ENCODE measurements at regions not wholly inside any gene's neighbourhood (a gene's known extent, or its start where the extent isn't known, plus 50 kb on each side); places are given as distances from the start of the nearest gene placed in this dataset.

DNA sequence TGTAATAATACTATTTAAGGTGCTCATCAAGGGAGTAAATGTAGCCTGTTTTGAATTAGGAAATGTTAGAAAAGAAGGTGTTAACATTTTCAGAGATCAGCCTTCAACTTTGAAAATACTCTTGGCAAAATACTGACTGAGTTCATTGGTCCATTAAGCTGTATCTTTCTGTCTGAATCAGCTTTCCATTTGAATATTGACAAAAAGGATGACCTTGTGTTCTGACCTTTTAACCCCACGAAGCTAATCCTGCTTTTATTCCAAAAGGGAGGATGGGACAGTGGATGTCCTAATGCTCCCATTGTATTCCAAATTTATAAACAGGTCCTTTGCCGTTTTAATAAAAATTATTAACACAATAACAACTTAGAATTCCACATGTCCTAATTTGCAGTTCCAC is 259.7 kb upstream of the NRIP1 start:
- Histone ChIP-seq H3K4me3 (no peak overlapping the region), H3K27me3 (ENCODE audit: control insufficient read depth in 3 of 3, insufficient read depth in 3 of 3, low read length in 2 of 3) (no peaks in the 10 kb centered on the region), H3K9ac (ENCODE audit: insufficient read depth in 1 of 2, low read length in 2 of 2) (no peak overlapping the region), H3K4me1 (ENCODE audit: control insufficient read depth in 5 of 5, insufficient read depth in 5 of 5, low read length in 5 of 5) (no peaks in the 10 kb centered on the region), H3K9me3 (ENCODE audit: control insufficient read depth in 4 of 4, insufficient read depth in 3 of 4, low read length in 3 of 4) (peaks cover 0 to 7% (median 2%) of the 10 kb centered on the region in 4 donors), H3K27ac (ENCODE audit: low read depth in 1 of 2, low read length in 1 of 2) (no peak overlapping the region), H3K36me3 (ENCODE audit: control insufficient read depth in 4 of 4, insufficient read depth in 4 of 4, low read length in 4 of 4) (no peaks in the 10 kb centered on the region)
- TF ChIP-seq, protein P1, sequence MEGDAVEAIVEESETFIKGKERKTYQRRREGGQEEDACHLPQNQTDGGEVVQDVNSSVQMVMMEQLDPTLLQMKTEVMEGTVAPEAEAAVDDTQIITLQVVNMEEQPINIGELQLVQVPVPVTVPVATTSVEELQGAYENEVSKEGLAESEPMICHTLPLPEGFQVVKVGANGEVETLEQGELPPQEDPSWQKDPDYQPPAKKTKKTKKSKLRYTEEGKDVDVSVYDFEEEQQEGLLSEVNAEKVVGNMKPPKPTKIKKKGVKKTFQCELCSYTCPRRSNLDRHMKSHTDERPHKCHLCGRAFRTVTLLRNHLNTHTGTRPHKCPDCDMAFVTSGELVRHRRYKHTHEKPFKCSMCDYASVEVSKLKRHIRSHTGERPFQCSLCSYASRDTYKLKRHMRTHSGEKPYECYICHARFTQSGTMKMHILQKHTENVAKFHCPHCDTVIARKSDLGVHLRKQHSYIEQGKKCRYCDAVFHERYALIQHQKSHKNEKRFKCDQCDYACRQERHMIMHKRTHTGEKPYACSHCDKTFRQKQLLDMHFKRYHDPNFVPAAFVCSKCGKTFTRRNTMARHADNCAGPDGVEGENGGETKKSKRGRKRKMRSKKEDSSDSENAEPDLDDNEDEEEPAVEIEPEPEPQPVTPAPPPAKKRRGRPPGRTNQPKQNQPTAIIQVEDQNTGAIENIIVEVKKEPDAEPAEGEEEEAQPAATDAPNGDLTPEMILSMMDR (IDR thresholded peaks at IDR 0.05; ENCODE audit: control extremely low read depth, extremely low read depth): no peak
- 67 to 80% methylated on average over 2 of the region's 2 CpGs for WGBS, 2 donors
- ATAC-seq (ENCODE audit: insufficient read depth, low FRiP score): no peak
- DNase-seq: no peak

DNA sequence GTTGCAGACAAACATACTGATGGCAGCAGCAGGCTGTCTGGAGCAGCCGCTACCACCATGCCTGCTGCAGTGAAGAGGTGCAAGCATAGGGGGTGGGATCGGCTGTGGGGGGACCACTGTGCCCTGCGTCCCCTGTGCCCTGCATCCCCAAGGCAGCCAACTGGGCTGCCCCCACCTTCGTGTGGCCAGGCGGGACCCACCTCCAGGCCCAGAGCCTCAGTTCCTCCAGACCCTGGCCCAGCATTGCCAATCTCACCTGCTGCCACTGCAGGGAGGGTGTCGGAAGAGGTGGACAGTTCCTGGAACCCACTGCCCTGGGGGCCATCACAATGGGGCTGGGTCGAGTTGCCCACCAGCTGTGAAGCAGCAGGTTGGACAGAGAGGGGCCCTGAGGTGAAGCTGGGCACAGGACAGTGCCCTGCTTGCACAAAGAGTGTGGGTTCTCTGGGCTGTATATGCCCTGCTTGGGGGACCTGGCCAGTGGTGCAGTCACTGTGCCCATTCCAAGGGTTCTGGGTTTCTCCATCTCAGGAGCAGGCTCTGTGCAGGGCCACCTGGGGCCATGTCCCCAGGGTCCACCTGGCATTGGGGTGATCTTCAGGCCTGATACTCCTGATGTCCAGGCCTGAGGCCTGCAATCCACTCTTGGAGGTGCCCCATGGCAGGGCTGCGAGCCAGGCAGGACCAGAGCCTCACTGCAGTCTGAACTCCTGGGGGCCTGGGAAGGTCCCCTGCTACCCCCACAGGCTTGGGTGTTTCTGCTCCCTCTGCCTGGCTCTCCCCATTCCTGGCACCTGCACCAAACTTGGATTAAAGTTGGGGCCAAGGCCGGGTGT is 261.4 kb upstream of the NRIP1 start:
- TF ChIP-seq, protein P1 (IDR thresholded peaks at IDR 0.05; ENCODE audit: control extremely low read depth, extremely low read depth): no peak

DNA sequence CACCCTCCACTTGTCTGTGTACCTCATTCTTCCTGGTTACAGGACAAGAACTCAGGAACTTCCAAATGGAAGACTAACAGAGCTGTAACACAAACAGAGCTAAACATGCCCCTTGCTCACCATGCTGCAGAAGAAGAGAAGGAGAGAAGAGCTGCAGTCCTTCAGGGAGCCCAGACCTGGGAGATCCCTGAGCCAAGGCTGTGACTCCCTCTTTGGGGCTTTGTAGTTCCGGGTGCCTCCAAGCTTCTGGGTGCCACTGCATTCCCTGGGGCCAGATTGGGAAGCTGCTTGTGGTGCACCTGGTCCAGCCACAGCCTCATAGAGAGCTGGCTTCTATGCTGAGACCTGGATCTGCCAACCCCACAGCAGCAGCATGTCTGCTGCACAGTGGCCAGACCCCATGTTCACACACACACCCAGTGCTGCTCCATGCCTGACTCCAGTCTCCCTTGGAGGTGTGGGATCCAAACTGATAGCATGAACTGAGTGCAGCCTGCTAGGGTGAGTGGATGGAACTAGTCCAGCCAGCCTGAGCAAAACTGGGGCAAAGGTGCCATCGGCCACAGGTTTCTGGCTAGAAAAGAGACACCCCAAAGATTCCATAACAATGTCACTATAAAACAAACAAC is 263.0 kb upstream of the NRIP1 start:
- H3K27me3 ChIP-seq (ENCODE audit: control insufficient read depth in 3 of 3, insufficient read depth in 3 of 3, low read length in 2 of 3): no peaks in the 10 kb centered on the region
- H3K27ac ChIP-seq (ENCODE audit: low read depth in 1 of 2, low read length in 1 of 2): no peak overlapping the region
- H3K4me1 ChIP-seq (ENCODE audit: control insufficient read depth in 5 of 5, insufficient read depth in 5 of 5, low read length in 5 of 5): no peaks in the 10 kb centered on the region
- WGBS, 2 donors: 95 to 99% methylated on average over 2 of the region's 2 CpGs
- ATAC-seq (ENCODE audit: insufficient read depth, low FRiP score): no peak
- TF ChIP-seq, protein P1 (IDR thresholded peaks at IDR 0.05; ENCODE audit: control extremely low read depth, extremely low read depth): no peak
- no peak for DNase-seq
- H3K36me3 ChIP-seq (ENCODE audit: control insufficient read depth in 4 of 4, insufficient read depth in 4 of 4, low read length in 4 of 4): no peaks in the 10 kb centered on the region
- H3K9me3 ChIP-seq (ENCODE audit: control insufficient read depth in 4 of 4, insufficient read depth in 3 of 4, low read length in 3 of 4): peaks cover 0 to 7% (median 2%) of the 10 kb centered on the region in 4 donors
- H3K9ac ChIP-seq (ENCODE audit: insufficient read depth in 1 of 2, low read length in 2 of 2): no peak overlapping the region
- no peak overlapping the region for H3K4me3 ChIP-seq

More for the DNA sequence above, 261.4 kb upstream of the NRIP1 start:
- Histone ChIP-seq H3K9me3 (ENCODE audit: control insufficient read depth in 4 of 4, insufficient read depth in 3 of 4, low read length in 3 of 4) (peaks cover 0 to 7% (median 2%) of the 10 kb centered on the region in 4 donors), H3K4me1 (ENCODE audit: control insufficient read depth in 5 of 5, insufficient read depth in 5 of 5, low read length in 5 of 5) (no peaks in the 10 kb centered on the region), H3K4me3 (no peak overlapping the region), H3K27ac (ENCODE audit: low read depth in 1 of 2, low read length in 1 of 2) (no peak overlapping the region), H3K36me3 (ENCODE audit: control insufficient read depth in 4 of 4, insufficient read depth in 4 of 4, low read length in 4 of 4) (no peaks in the 10 kb centered on the region), H3K9ac (ENCODE audit: insufficient read depth in 1 of 2, low read length in 2 of 2) (no peak overlapping the region), H3K27me3 (ENCODE audit: control insufficient read depth in 3 of 3, insufficient read depth in 3 of 3, low read length in 2 of 3) (no peaks in the 10 kb centered on the region)
- DNase-seq: no peak
- WGBS, 2 donors: 87 to 95% methylated on average over 9 of the region's 9 CpGs
- ATAC-seq (ENCODE audit: insufficient read depth, low FRiP score): no peak

Data from lung (tissue), 11 donors.